ENCODE measurements at regions not wholly inside any gene's neighbourhood (a gene's known extent, or its start where the extent isn't known, plus 50 kb on each side); places are given as distances from the start of the nearest gene placed in this dataset.

DNA sequence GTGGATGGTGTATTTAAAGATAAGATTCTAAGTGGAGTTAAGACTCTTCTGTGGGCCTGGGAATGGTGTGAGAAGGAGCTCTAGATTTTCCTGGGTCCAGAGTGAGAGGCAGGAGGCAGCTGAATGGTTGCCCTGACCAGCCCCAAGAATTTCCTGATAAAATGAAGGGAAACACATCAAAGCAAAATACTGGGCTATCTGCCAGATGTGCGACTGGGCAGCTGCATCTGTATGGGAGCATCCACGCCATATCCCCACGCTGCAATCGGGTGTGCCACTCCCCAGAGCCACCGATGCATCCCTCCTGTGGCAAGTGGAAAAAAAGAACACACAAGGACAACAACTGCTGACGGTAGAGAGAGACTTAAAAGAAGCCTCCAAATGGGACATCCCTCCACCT, 84.3 kb upstream of the COX10 start:
- Histone ChIP-seq H3K27me3 (ENCODE audit: insufficient read depth in 3 of 3, low read length in 2 of 3) (no peaks in the 10 kb centered on the region), H3K36me3 (ENCODE audit: insufficient read depth in 1 of 2, low read depth in 1 of 2) (no peaks in the 10 kb centered on the region), H3K4me3 (no peak overlapping the region), H3K4me1 (no peaks in the 10 kb centered on the region), H3K9me3 (no peaks in the 10 kb centered on the region), H3K27ac (no peak overlapping the region)
- DNase-seq: no peak
- 21 to 27% (median 23%) methylated on average over 6 of the region's 6 CpGs for WGBS, 3 donors
- ATAC-seq: no peak
- no peak for TF ChIP-seq CTCF (IDR thresholded peaks at IDR 0.05)
- intact Hi-C loops (cut with DNase I): no loop called here

GRCh38 chr17:13986855-13987254, 82.4 kb upstream of the COX10 start:
- intact Hi-C loops (cut with DNase I): no loop called here
- ATAC-seq: no peak
- no peak for DNase-seq
- Histone ChIP-seq H3K4me3 (no peak overlapping the region), H3K4me1 (no peaks in the 10 kb centered on the region), H3K27me3 (ENCODE audit: insufficient read depth in 3 of 3, low read length in 2 of 3) (no peaks in the 10 kb centered on the region), H3K27ac (no peak overlapping the region), H3K9me3 (no peaks in the 10 kb centered on the region), H3K36me3 (ENCODE audit: insufficient read depth in 1 of 2, low read depth in 1 of 2) (no peaks in the 10 kb centered on the region)
- WGBS, 3 donors: 71 to 90% (median 78%) methylated on average over 4 of the region's 4 CpGs
- no peak for TF ChIP-seq CTCF (IDR thresholded peaks at IDR 0.05)

DNA sequence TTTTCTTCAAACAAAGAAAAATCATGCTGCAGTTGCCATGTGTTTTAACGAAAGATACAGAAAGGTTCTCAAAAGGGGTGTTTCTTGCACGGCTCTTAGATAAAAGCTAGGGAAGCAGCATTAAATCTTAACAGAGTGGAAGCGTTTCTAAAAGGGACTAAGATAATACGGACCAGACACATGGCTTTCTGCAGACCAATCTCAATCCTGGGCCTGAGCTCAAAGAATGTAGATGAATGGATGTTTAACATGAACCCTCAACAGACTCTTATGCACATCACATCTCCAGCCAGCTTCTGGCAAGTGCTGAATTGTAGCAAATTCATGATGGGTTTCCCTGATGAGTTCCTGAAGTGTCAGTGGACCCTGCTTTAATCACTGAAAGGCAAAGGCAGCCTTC, 80.2 kb upstream of the COX10 start:
- no peaks in the 10 kb centered on the region for H3K4me1 ChIP-seq
- intact Hi-C loops (cut with DNase I): no loop called here
- no peaks in the 10 kb centered on the region for H3K27me3 ChIP-seq (ENCODE audit: insufficient read depth in 3 of 3, low read length in 2 of 3)
- H3K27ac ChIP-seq: no peak overlapping the region
- no peak for DNase-seq
- no peaks in the 10 kb centered on the region for H3K36me3 ChIP-seq (ENCODE audit: insufficient read depth in 1 of 2, low read depth in 1 of 2)
- no peak for ATAC-seq
- no peak overlapping the region for H3K4me3 ChIP-seq
- H3K9me3 ChIP-seq: no peaks in the 10 kb centered on the region
- whole genome bisulfite sequencing, 3 donors: 78 to 85% (median 79%) methylated on average over 4 of the region's 4 CpGs
- no peak for TF ChIP-seq CTCF (IDR thresholded peaks at IDR 0.05)

DNA sequence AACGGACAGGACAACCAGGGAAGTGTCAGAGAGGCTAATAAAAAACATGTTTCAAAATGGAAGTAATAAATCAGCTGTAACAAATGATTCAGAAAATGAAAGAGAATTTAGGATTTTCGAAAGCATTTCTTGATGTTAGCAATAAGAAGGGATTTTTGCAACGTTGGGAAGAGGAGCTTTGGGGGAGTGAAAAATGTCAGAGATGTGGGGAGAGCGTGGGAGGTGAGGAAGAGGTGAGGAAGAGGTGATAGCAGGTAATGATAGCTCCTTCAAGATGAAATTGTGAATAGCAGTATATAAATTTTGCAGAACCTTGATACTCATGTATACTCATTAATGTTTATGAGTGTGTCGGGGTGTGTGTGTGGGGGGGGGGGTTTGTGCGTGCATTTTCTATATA, 76.2 kb upstream of the COX10 start:
- no peaks in the 10 kb centered on the region for H3K36me3 ChIP-seq (ENCODE audit: insufficient read depth in 1 of 2, low read depth in 1 of 2)
- TF ChIP-seq CTCF (IDR thresholded peaks at IDR 0.05): no peak
- DNase-seq: no peak
- H3K4me3 ChIP-seq: no peak overlapping the region
- intact Hi-C loops (cut with DNase I): no loop called here
- H3K27me3 ChIP-seq (ENCODE audit: insufficient read depth in 3 of 3, low read length in 2 of 3): no peaks in the 10 kb centered on the region
- H3K9me3 ChIP-seq: no peaks in the 10 kb centered on the region
- no peak overlapping the region for H3K27ac ChIP-seq
- no peak for ATAC-seq
- WGBS, 3 donors: 72 to 84% (median 75%) methylated on average over 6 of the region's 6 CpGs
- H3K4me1 ChIP-seq: no peaks in the 10 kb centered on the region

DNA sequence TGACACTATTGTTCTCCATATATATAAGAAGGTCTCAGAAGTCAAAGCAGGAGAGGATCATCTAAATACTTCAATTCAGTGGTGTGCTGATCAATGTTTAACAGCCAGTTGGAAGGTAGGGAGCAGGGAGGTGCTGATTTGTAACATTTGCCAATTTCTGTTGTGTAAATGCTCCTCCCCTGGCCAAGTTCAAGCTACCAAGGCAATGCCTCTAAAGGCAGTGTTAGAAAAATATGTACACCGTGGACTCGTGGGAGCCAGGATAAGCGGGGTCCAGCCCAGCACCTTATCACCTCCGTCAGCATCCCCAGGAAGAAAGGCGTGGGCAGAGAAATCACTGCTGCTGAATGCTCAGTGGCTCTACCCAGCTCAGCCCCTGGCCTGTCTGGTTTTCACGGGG, 75.3 kb upstream of the COX10 start:
- no peaks in the 10 kb centered on the region for H3K9me3 ChIP-seq

More for the DNA sequence above, 75.3 kb upstream of the COX10 start:
- no peak for DNase-seq
- Histone ChIP-seq H3K27ac (no peak overlapping the region), H3K27me3 (ENCODE audit: insufficient read depth in 3 of 3, low read length in 2 of 3) (no peaks in the 10 kb centered on the region), H3K36me3 (ENCODE audit: insufficient read depth in 1 of 2, low read depth in 1 of 2) (no peaks in the 10 kb centered on the region), H3K4me1 (no peaks in the 10 kb centered on the region), H3K4me3 (no peak overlapping the region)
- no peak for TF ChIP-seq CTCF (IDR thresholded peaks at IDR 0.05)
- no peak for ATAC-seq
- intact Hi-C loops (cut with DNase I): no loop called here
- WGBS, 3 donors: 87 to 91% (median 88%) methylated on average over 6 of the region's 6 CpGs

Measured in psoas muscle (tissue), 7 donors.